ENCODE measurements at regions not wholly inside any gene's neighbourhood (a gene's known extent, or its start where the extent isn't known, plus 50 kb on each side); places are given as distances from the start of the nearest gene placed in this dataset.

- no peaks in the 10 kb centered on the region for H3K27me3 Mint-ChIP-seq
- POLR2A ChIA-PET: no interaction called here
- H3K9me3 Mint-ChIP-seq: no peaks in the 10 kb centered on the region
- CTCF ChIA-PET: no interaction called here
- no peak overlapping the region for H3K27ac Mint-ChIP-seq
- H3K4me3 Mint-ChIP-seq: no peak overlapping the region
- DNase-seq: no peak
- no peaks in the 10 kb centered on the region for H3K36me3 Mint-ChIP-seq (ENCODE audit: low read depth)
- H3K4me1 Mint-ChIP-seq: no peaks in the 10 kb centered on the region
Observed at GRCh38 chr4:115374621-115375020, 261.2 kb upstream of the NDST4 start.

GRCh38 chr4:115370490-115370889, 257.1 kb upstream of the NDST4 start:
- ChIA-PET CTCF (no interaction called here), POLR2A (no interaction called here)
- Mint-ChIP-seq H3K4me1 (no peaks in the 10 kb centered on the region), H3K27me3 (no peaks in the 10 kb centered on the region), H3K27ac (no peak overlapping the region), H3K4me3 (no peak overlapping the region), H3K9me3 (no peaks in the 10 kb centered on the region), H3K36me3 (ENCODE audit: low read depth) (no peaks in the 10 kb centered on the region)
- no peak for DNase-seq

GRCh38 chr4:115370012-115370411, 256.6 kb upstream of the NDST4 start:
- ChIA-PET CTCF (no interaction called here), POLR2A (no interaction called here)
- no peaks in the 10 kb centered on the region for H3K4me1 Mint-ChIP-seq
- no peak for DNase-seq
- no peaks in the 10 kb centered on the region for H3K27me3 Mint-ChIP-seq
- H3K27ac Mint-ChIP-seq: no peak overlapping the region
- no peaks in the 10 kb centered on the region for H3K9me3 Mint-ChIP-seq
- H3K4me3 Mint-ChIP-seq: no peak overlapping the region
- no peaks in the 10 kb centered on the region for H3K36me3 Mint-ChIP-seq (ENCODE audit: low read depth)

- Mint-ChIP-seq H3K9me3 (no peaks in the 10 kb centered on the region), H3K27me3 (no peaks in the 10 kb centered on the region), H3K27ac (no peak overlapping the region), H3K36me3 (ENCODE audit: low read depth) (no peaks in the 10 kb centered on the region), H3K4me3 (no peak overlapping the region), H3K4me1 (no peaks in the 10 kb centered on the region)
- no peak for DNase-seq
- ChIA-PET CTCF (no interaction called here), POLR2A (no interaction called here)
Observed at GRCh38 chr4:115366390-115366789, 253.0 kb upstream of the NDST4 start.

GRCh38 chr4:115365185-115365584, 251.8 kb upstream of the NDST4 start:
- Mint-ChIP-seq H3K9me3 (no peaks in the 10 kb centered on the region), H3K27ac (no peak overlapping the region), H3K36me3 (ENCODE audit: low read depth) (no peaks in the 10 kb centered on the region), H3K27me3 (no peaks in the 10 kb centered on the region), H3K4me1 (no peaks in the 10 kb centered on the region), H3K4me3 (no peak overlapping the region)
- DNase-seq: no peak
- ChIA-PET POLR2A (no interaction called here), CTCF (no interaction called here)

- H3K4me1 Mint-ChIP-seq: no peaks in the 10 kb centered on the region
- CTCF ChIA-PET: no interaction called here
- no peaks in the 10 kb centered on the region for H3K9me3 Mint-ChIP-seq
- H3K27me3 Mint-ChIP-seq: no peaks in the 10 kb centered on the region
- DNase-seq: no peak
- H3K36me3 Mint-ChIP-seq (ENCODE audit: low read depth): no peaks in the 10 kb centered on the region
- POLR2A ChIA-PET: no interaction called here
- no peak overlapping the region for H3K4me3 Mint-ChIP-seq
- H3K27ac Mint-ChIP-seq: no peak overlapping the region
Observed at GRCh38 chr4:115361781-115362180, 248.4 kb upstream of the NDST4 start.

GRCh38 chr4:115360431-115360830, 247.0 kb upstream of the NDST4 start:
- no peak for DNase-seq
- Mint-ChIP-seq H3K4me1 (no peaks in the 10 kb centered on the region), H3K9me3 (no peaks in the 10 kb centered on the region), H3K27me3 (no peaks in the 10 kb centered on the region), H3K4me3 (no peak overlapping the region), H3K27ac (no peak overlapping the region), H3K36me3 (ENCODE audit: low read depth) (no peaks in the 10 kb centered on the region)
- ChIA-PET POLR2A (no interaction called here), CTCF (no interaction called here)

GRCh38 chr4:115357776-115358175, 244.4 kb upstream of the NDST4 start:
- no peak overlapping the region for H3K4me3 Mint-ChIP-seq
- H3K27ac Mint-ChIP-seq: no peak overlapping the region
- no peaks in the 10 kb centered on the region for H3K27me3 Mint-ChIP-seq
- H3K4me1 Mint-ChIP-seq: no peaks in the 10 kb centered on the region
- ChIA-PET POLR2A (no interaction called here), CTCF (no interaction called here)
- H3K9me3 Mint-ChIP-seq: peaks cover 13% of the 10 kb centered on the region
- H3K36me3 Mint-ChIP-seq (ENCODE audit: low read depth): no peaks in the 10 kb centered on the region
- no peak for DNase-seq

- H3K9me3 Mint-ChIP-seq: peaks cover 16% of the 10 kb centered on the region
- H3K27me3 Mint-ChIP-seq: no peaks in the 10 kb centered on the region
- ChIA-PET CTCF (no interaction called here), POLR2A (no interaction called here)
- H3K4me3 Mint-ChIP-seq: no peak overlapping the region
- no peaks in the 10 kb centered on the region for H3K36me3 Mint-ChIP-seq (ENCODE audit: low read depth)
- no peak for DNase-seq
- no peaks in the 10 kb centered on the region for H3K4me1 Mint-ChIP-seq
- H3K27ac Mint-ChIP-seq: no peak overlapping the region
Observed at GRCh38 chr4:115356176-115356575, 242.8 kb upstream of the NDST4 start.

GRCh38 chr4:115355329-115355728, 241.9 kb upstream of the NDST4 start:
- H3K27me3 Mint-ChIP-seq: no peaks in the 10 kb centered on the region
- H3K4me1 Mint-ChIP-seq: no peaks in the 10 kb centered on the region
- H3K36me3 Mint-ChIP-seq (ENCODE audit: low read depth): no peaks in the 10 kb centered on the region
- CTCF ChIA-PET: no interaction called here
- no peak for DNase-seq
- POLR2A ChIA-PET: no interaction called here
- no peak overlapping the region for H3K4me3 Mint-ChIP-seq
- H3K27ac Mint-ChIP-seq: no peak overlapping the region
- H3K9me3 Mint-ChIP-seq: peaks cover 18% of the 10 kb centered on the region

GRCh38 chr4:115353370-115353769, 239.9 kb upstream of the NDST4 start:
- no peaks in the 10 kb centered on the region for H3K4me1 Mint-ChIP-seq
- POLR2A ChIA-PET: no interaction called here

GRCh38 chr4:115343171-115343570, 229.8 kb upstream of the NDST4 start:
- Mint-ChIP-seq H3K4me3 (no peak overlapping the region), H3K27ac (no peak overlapping the region), H3K9me3 (no peaks in the 10 kb centered on the region), H3K27me3 (no peaks in the 10 kb centered on the region), H3K36me3 (ENCODE audit: low read depth) (no peaks in the 10 kb centered on the region), H3K4me1 (no peaks in the 10 kb centered on the region)
- CTCF ChIA-PET: no interaction called here
- POLR2A ChIA-PET: no interaction called here
- no peak for DNase-seq

More at GRCh38 chr4:115353370-115353769, 239.9 kb upstream of the NDST4 start:
- Mint-ChIP-seq H3K4me3 (no peak overlapping the region), H3K27me3 (no peaks in the 10 kb centered on the region), H3K27ac (no peak overlapping the region), H3K9me3 (peaks cover 19% of the 10 kb centered on the region), H3K36me3 (ENCODE audit: low read depth) (no peaks in the 10 kb centered on the region)
- DNase-seq: no peak
- CTCF ChIA-PET: no interaction called here

GRCh38 chr4:115334736-115335411, 221.5 kb upstream of the NDST4 start:
- Mint-ChIP-seq H3K9me3 (no peaks in the 10 kb centered on the region), H3K36me3 (ENCODE audit: low read depth) (no peaks in the 10 kb centered on the region), H3K27me3 (no peaks in the 10 kb centered on the region), H3K4me1 (no peaks in the 10 kb centered on the region), H3K4me3 (no peak overlapping the region), H3K27ac (no peak overlapping the region)
- DNase-seq: no peak
- ChIA-PET POLR2A (no interaction called here), CTCF (no interaction called here)

GRCh38 chr4:115332078-115332477, 218.7 kb upstream of the NDST4 start:
- Mint-ChIP-seq H3K27ac (no peak overlapping the region), H3K27me3 (no peaks in the 10 kb centered on the region), H3K9me3 (no peaks in the 10 kb centered on the region), H3K36me3 (ENCODE audit: low read depth) (no peaks in the 10 kb centered on the region), H3K4me1 (no peaks in the 10 kb centered on the region), H3K4me3 (no peak overlapping the region)
- DNase-seq: no peak
- CTCF ChIA-PET: no interaction called here
- POLR2A ChIA-PET: no interaction called here
